CD4-positive, alpha-beta T cell treated with Interleukin-15 for 1 hour (primary cell): ENCODE measurements at regions not wholly inside any gene's neighbourhood (a gene's known extent, or its start where the extent isn't known, plus 50 kb on each side); places are given as distances from the start of the nearest gene placed in this dataset.
"Not testable (repeated sequence)": the region's sequence is repeated elsewhere in the genome, so short reads cannot be mapped to it uniquely, and the experiment has no call there.

Experiments used
- DNase-seq: peaks from one replicate; pipeline ENCODE4 v3.0.0-alpha.2; 2020

DNA sequence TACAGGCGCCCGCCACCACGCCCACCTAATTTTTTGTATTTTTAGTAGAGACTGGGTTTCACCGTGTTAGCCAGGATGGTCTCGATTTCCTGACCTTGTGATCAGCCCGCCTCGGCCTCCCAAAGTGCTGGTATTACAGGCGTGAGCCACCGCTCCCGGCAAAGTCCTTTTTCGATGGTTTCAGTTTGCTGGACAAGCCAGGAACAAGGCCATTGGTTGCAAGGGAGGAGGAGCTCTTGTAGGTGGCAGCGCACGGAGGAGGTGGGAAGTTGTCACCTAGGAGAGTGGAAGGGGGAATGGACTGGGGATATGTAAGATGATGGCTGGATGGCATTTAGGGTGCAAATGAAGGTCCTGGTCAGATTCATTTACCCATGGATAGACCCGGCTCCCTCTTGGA lies 218.5 kb upstream of the ATP6AP2 start:
- not testable (repeated sequence) for DNase-seq

DNA sequence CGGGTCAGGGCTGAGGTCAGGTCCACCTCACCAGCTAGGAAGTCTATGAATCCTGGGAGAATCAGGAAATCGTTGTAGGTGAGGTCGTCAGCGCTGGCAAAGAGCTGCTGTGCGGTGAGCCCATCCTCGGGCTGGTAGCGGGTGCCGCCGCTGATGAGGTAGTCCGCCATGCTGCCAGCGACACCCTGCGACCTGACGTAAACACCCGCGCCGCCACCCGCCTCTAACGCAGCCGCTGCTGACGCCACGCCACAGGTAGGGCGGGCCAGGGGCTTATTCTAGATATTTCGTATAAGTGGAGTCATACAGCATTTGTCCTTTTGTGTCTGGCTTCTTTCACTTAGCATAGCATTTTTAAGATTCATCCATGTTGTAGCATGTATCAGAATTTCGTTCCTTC lies 220.2 kb upstream of the ATP6AP2 start:
- DNase-seq: no peak

DNA sequence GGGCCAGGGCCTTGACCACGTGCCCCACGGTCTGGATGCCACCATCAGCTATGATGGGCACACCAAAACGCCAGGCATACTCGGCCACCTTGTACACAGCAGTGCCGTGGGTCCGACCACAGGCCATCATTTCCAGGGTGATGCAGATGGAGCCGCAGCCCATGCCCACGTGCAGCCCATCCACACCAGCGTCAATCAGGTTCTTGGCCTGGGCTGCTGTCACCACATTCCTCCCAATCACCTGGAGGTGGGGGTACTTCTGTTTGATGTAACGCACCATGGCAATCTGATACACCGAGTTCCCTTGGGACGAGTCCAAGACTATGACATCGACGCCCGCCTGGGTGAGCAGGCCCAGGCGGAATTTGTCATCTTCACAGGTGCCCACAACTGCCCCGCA lies 221.2 kb upstream of the ATP6AP2 start:
- DNase-seq: no peak

DNA sequence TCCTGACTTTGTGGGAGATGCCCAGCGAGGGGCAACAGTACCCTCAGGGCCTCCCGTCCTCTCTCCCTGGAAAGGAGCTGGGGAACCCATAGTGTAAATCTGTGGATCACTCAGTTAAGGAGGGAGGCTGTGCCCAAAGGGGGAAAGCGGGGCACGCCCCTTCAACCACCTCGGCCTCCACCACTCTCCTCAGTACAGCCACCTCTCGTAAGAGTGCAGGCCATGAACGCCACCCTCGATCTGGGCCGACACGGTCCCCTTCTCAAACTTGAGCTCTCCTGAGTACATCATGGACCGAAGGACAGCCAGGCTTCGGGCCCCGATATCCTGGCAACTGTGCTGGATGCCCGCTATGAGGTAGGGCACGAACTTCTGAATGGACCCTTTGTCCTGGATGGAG lies 221.8 kb upstream of the ATP6AP2 start:
- no peak for DNase-seq

DNA sequence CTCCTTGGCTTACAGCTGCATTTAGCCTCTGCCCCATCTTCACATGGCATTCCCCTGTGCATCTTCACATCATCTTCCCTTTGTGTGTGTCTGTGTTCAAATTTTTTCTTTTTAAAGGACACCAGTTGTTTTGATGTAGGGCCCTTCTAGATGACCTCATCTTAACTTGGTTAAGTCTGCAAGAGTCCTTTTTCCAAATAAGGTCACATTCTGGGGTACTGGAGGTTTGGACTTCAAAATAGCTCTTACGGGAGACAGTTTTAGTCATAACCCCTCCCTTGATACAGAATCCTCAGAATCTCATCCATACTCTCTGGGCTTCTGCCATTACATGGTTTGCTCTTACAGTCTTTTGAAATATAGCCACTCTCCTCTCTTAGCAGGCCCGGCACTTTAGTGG lies 231.5 kb upstream of the ATP6AP2 start:
- no peak for DNase-seq

GRCh38 chrX:40346379-40346778 lies 234.4 kb upstream of the ATP6AP2 start:
- no peak for DNase-seq

- DNase-seq: no peak
These were observed 237.5 kb upstream of the ATP6AP2 start for GRCh38 chrX:40343319-40343718.

- no peak for DNase-seq
These were observed 240.7 kb upstream of the ATP6AP2 start for GRCh38 chrX:40340116-40340515.

DNA sequence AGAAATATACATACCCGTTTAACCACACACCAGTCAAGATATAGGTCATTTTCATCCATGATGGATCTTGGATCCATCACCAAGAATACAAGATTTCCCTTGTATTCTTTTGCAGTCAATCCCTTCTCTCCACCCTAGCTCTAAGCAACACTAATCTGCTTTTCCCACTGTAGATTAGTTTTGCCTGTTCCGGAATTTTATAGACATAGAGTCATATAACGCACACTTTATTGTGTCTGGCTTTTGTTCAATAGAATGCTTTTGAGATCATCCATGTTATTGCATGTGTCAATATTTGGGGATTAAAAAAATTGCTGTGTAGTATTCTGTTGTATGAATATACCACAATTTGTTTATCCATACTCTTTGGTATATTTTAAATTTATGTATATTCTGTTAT lies 235.6 kb upstream of the BCOR start:
- no peak for DNase-seq

DNA sequence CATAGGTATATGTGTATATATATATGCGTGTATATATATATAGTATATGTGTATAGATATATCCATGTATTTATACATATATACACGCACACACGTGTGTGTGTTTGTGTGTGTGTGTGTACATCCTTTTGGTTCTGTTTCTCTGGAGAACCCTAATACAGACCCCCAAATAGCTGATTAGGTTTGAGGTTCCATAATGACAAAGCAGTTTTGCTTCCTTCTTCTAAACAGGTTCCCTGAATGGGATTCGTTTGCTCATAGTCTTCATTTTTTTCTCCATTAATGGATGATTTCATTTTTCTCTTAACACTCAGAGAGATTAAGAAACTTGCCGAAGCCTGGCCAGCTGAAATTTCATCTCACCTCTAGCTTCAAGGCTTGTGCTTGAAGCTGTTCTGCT lies 234.0 kb upstream of the BCOR start:
- no peak for DNase-seq

DNA sequence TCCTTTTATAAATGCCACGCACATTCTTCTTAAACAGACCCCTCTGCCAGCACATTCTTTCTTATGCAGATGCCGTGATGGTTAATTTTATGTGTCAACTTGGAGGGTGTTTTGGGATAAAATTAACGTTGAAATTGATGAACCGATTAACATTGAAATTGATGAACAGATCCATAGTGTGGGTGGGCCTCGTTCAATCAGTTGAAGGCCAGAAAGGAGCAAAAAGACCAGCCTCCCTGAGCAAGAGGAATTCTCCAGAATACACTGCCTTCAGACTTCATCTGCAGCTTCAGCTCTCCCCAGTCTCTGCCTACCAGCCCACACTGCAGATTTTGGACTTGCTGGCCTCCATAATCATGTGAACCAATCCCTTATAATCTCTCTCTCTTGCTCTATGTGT lies 233.6 kb upstream of the BCOR start:
- DNase-seq: no peak

- DNase-seq: no peak
These were observed 231.9 kb upstream of the BCOR start for GRCh38 chrX:40329616-40330015.

- no peak for DNase-seq
These were observed 229.3 kb upstream of the BCOR start for GRCh38 chrX:40327085-40327484.

- no peak for DNase-seq
These were observed 228.6 kb upstream of the BCOR start for GRCh38 chrX:40326186-40326965.

DNA sequence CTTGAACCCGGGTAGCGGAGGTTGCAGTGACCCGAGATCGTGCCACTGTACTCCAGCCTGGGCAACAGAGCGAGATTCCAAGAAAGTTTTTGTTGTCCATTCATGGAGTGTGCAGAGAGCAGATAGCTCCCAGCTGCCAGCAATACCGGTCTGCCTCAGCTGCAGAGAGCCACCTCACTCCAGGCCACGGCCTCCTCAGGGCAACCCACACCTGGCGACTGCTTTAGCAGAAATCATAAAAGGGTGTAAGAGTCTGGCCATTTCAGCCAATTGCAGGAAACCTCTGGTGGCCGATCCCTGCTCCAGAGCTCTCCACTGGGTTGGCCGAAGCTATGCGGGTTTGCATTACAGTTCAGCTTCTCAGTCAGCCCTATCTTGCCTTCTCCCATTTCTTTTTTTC lies 227.4 kb upstream of the BCOR start:
- DNase-seq: no peak

DNA sequence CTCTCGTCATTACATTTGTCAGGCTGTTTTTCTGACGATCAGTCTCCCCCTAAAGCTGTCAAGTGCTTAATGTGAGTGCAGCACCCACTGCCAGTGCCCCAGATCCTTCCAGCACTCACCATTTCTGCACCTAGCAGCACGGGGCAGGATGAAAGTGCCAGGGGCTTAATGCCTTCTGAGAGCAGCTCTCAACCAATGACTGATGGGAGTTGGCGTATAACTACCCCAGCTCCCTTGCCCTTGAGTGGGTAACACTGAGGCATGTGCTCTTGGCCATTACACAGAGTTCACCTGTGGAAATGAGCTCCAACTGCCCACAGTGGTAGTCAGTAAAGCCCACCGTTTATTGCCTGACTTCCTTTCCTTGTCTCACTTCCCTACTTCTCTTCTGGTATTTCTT lies 226.2 kb upstream of the BCOR start:
- DNase-seq: no peak

DNA sequence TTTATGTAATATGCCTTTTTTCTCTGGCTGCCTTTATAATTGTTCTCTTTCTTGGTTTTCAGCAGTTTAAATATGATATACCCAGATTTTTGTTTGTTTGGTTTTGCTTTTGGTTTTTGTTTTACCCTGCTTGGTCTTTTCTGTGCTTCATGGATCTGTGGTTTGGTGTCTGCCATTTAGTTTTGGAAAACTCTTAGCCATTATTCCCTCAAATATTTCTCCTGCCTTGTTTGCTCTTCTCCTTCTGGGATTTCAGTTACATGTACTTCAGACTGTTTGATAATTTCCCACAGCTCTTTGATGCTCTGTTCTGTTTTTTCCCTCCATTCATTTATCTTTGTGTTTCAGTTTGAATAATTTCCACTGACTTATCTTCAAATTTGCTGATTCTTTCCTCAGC lies 223.1 kb upstream of the BCOR start:
- no peak for DNase-seq

- no peak for DNase-seq
These were observed 221.0 kb upstream of the BCOR start for GRCh38 chrX:40318801-40319200.

GRCh38 chrX:40318076-40318475 lies 220.3 kb upstream of the BCOR start:
- DNase-seq: no peak

DNA sequence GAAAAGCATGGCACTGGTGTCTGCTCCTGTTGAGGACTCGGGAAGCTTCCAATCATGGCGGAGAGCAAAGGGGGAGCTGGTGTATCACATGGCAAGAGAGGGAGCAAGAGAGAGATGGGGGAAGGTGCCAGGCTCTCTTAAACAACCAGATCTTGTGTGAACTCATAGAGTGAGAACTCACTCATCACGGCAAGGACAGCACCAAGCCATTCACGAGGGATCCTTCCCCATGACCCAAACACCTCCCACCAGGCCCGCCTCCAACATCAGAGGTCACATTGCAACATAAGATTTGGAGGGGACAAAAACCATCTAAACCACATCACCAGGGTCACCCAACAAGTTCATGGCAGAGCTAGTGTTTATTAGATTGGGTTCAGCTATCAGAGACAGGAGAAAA lies 218.7 kb upstream of the BCOR start:
- DNase-seq: no peak

DNA sequence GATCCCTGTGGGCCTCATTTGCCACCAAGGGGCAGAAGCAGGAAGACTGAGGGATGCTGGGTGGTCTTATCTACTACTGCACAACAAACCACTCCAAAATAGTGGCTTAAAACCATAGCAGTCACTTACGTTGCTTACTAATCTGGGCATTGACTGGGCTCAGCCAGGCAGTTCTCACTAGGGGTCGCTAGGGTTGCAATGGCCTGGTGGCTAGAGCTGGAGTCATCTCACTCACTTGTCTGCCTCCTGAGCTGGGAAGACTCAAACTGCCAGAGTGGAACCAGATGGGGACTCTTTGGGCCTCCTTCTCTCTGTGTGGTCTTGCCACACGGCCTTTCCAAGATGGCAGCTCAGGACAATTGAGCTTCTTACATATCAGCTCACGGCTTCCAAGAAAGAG lies 216.3 kb upstream of the BCOR start:
- no peak for DNase-seq

DNA sequence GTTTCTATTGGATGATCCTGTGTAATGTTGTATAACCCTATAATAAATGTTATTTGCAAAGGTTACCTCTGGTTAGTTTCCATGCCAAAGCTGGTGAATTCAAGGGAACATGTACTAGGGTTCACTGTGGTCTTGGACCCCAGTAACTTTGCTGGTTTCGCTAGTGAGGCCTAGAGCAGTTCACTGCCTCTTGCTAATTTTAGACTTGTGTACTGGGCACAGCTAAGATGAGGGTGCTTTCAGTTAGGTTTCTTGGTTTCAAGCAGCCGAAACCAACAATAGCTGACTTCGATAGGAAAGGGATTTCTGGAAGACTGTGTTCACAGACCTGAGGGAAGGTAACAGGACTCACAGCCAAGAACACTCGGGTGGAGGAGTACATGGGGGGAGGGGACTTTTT lies 215.5 kb upstream of the BCOR start:
- DNase-seq: no peak

DNA sequence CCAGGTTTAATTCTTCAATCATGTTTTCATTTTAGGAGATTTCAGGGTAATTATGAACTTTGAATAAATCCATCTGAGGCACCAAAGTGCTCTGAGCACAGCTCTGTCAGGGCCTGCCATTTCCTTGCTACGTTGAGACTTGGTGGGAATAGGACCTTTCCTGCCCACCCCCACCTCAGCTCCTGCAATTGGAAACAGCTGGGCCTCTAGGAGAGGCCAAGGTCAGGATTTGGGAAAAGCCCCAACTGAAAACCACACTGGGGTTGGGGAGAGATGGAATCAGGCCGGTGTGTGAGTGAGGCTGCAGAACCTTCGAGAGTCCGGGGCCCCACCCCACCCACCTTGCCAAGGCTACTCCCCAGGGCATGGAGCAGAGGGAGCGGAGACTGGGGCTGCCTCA lies 212.7 kb upstream of the BCOR start:
- DNase-seq: no peak

DNA sequence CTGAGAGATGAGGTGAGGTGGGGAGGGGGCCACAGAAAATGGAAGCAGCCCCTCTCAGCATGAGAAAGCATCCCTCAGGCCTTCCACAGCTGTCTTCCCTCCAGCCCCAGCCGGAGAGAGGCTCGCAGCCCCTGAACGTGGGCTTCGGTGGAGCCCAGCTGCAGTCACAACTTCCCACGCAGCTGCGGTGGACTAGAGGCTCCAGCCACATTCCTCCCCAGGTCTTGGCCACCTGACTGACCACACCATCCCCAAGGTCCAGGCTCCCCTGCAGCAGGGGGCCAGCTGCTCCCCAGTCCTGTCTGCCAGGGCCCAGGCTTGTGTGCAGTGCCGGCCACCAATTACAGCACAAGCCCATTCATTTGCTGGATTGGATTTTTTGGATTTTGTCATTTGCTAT lies 212.3 kb upstream of the BCOR start:
- DNase-seq: no peak

DNA sequence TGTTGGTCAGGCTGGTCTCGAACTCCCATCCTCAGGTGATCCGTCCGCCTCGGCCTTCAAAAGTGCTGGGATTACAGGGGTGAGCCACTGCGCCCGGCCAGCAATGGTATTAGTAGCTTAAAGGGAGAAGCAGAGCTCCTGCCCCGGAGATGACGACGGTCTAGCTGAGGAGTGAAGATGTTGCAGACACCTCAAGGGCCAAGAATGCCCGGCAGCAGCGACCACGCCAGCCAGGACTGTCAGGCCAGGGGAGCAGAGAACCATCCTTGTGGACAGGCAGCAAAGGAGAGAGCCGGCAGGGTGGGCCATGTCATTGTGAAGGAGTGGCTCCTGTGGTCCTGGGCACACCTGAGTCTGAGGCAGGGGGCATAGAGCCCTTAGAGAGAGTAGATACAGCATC lies 210.1 kb upstream of the BCOR start:
- no peak for DNase-seq

GRCh38 chrX:40304115-40304514 lies 206.4 kb upstream of the BCOR start:
- no peak for DNase-seq
